Fibroblast of lung (primary cell): ENCODE measurements at regions not wholly inside any gene's neighbourhood (a gene's known extent, or its start where the extent isn't known, plus 50 kb on each side); places are given as distances from the start of the nearest gene placed in this dataset.

Experiments used
- CTCF ChIP-seq, 2 donors: IDR thresholded peaks in 1 of 2; conservative IDR thresholded peaks in 1 of 2; 1 replicate in 1 of 2; 2 replicates in 1 of 2; pipeline ENCODE4 v1.5.1; 2011 to 2012; ENCODE audit warnings: low read length in 2 of 2, control low read depth in 1 of 2, inconsistent platforms in 1 of 2, low read depth in 1 of 2, mild to moderate bottlenecking in 1 of 2
- EZH2 ChIP-seq: IDR thresholded peaks from 2 replicates; pipeline ENCODE4 v1.5.1; 2012; ENCODE audit warnings: low read length, control low read depth, mild to moderate bottlenecking; ENCODE audit errors: missing control alignments

GRCh38 chr12:87441511-87441910, 587.7 kb downstream of the C12orf50 start:
- TF ChIP-seq CTCF (conservative IDR thresholded peaks at IDR 0.05 in 1 of 2, IDR thresholded peaks at IDR 0.05 in 1 of 2; ENCODE audit: low read depth in 1 of 2, low read length in 2 of 2) (no peak), EZH2 (no peak)
